Right lobe of liver (tissue), 4 donors: ENCODE measurements at regions not wholly inside any gene's neighbourhood (a gene's known extent, or its start where the extent isn't known, plus 50 kb on each side); places are given as distances from the start of the nearest gene placed in this dataset.

Source experiments
- POLR2A ChIP-seq: fragments of 450-650 bp; IDR thresholded peaks from one replicate; pipeline ENCODE4 v1.6.1; 2017; ENCODE audit warnings: antibody characterized with exemption, mild to moderate bottlenecking
- TF ChIP-seq, protein P1 (sequence below), 4 donors: fragments of 200-600 bp in 3 of 4; fragments of 450-650 bp in 1 of 4; IDR thresholded peaks; one replicate each; pipeline versions ENCODE4 v1.5.1 to v1.8.0; 2016 to 2022; ENCODE audit warnings: antibody characterized with exemption in 4 of 4, mild to moderate bottlenecking in 2 of 4
- donor health status: DM: no; HTN: no; CAD: no.
- donor health status: DM: no; HTN: no; CAD: no.
- donor health status: DM: no; HTN: yes; CAD: no.

DNA sequence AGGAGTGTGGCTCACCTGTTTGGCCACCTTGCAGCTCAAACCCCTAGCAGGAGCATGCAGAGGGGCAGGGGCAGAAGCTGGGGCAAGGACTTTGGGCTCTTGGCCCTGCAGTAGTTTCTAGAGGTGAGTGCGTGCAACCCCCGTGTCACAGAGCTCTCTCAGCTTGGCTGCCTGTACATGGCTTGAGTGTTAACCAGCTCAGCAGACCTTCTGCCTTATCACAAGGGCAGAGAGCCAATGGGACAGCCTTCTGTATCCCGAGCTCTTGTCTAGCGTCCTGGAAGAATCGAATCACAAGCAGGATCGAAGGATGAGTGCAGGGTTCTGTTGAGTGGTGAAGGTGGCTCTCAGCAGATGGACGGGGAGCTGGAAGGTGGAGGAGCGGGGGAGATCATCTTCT, 120.3 kb upstream of the TMEM18 start:
- TF ChIP-seq, protein P1, sequence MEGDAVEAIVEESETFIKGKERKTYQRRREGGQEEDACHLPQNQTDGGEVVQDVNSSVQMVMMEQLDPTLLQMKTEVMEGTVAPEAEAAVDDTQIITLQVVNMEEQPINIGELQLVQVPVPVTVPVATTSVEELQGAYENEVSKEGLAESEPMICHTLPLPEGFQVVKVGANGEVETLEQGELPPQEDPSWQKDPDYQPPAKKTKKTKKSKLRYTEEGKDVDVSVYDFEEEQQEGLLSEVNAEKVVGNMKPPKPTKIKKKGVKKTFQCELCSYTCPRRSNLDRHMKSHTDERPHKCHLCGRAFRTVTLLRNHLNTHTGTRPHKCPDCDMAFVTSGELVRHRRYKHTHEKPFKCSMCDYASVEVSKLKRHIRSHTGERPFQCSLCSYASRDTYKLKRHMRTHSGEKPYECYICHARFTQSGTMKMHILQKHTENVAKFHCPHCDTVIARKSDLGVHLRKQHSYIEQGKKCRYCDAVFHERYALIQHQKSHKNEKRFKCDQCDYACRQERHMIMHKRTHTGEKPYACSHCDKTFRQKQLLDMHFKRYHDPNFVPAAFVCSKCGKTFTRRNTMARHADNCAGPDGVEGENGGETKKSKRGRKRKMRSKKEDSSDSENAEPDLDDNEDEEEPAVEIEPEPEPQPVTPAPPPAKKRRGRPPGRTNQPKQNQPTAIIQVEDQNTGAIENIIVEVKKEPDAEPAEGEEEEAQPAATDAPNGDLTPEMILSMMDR (IDR thresholded peaks at IDR 0.05): no peak
- no peak for TF ChIP-seq POLR2A
